B cell (primary cell): ENCODE measurements at regions not wholly inside any gene's neighbourhood (a gene's known extent, or its start where the extent isn't known, plus 50 kb on each side); places are given as distances from the start of the nearest gene placed in this dataset.

Source experiments
- ATAC-seq: fragments of 200-7000 bp; cut with Tn5 transposase; one replicate; pipeline ENCODE4 v1.10.0; 2021; ENCODE audit warnings: low read depth, mild to moderate bottlenecking, moderate number of reproducible peaks, moderate library complexity
- CTCF ChIA-PET: fragments of 350-600 bp; sonication (Branson Sonifier 250); formaldehyde crosslinking; loops from one replicate; lab custom pipeline; 2021; ENCODE audit warnings: antibody characterized with exemption, inconsistent platforms; lab: Charles Lee
- POLR2A ChIA-PET: fragments of 350-600 bp; sonication (Branson Sonifier 250); formaldehyde crosslinking; loops from one replicate; lab custom pipeline; 2021; ENCODE audit warnings: antibody characterized with exemption; lab: Charles Lee
- DNase-seq: peaks from one replicate; pipeline ENCODE4 v3.0.0; 2013
- H2AFZ ChIP-seq: 2 replicates; pipeline ENCODE4 v1.6.1; 2012; ENCODE audit warnings: mild to moderate bottlenecking, low read depth, low read length; ENCODE audit not compliant: insufficient read depth, poor library complexity, severe bottlenecking
- H3K27ac ChIP-seq, 2 donors: 1 replicate in 1 of 2; 2 replicates in 1 of 2; pipeline ENCODE4 v1.5.1; 2012 to 2013; ENCODE audit warnings: low read length in 2 of 2, mild to moderate bottlenecking in 2 of 2, moderate library complexity in 1 of 2
- H3K27me3 ChIP-seq, 4 experiments: fragments of 200-600 bp in 1 of 4; sonication (generic) in 1 of 4; replicated peaks in 1 of 4; 1 replicate in 2 of 4; 2 replicates in 2 of 4; pipeline versions ENCODE4 v1.6.1 to v1.7.0; 2013 to 2016; ENCODE audit warnings: low read length in 3 of 4, mild to moderate bottlenecking in 2 of 4, mixed read lengths in 1 of 4, moderate library complexity in 1 of 4; ENCODE audit not compliant: insufficient read depth in 4 of 4, control insufficient read depth in 3 of 4; ENCODE audit errors: control extremely low read depth in 1 of 4
- H3K36me3 ChIP-seq, 2 experiments: replicated peaks in 1 of 2; 1 replicate in 1 of 2; 2 replicates in 1 of 2; pipeline versions ENCODE4 v1.6.1 to v1.7.1; 2013; ENCODE audit warnings: low read length in 1 of 2; ENCODE audit not compliant: insufficient read depth in 2 of 2, control insufficient read depth in 1 of 2; ENCODE audit errors: control extremely low read depth in 1 of 2, extremely low read depth in 1 of 2
- H3K4me1 ChIP-seq, 2 donors: fragments of 200-600 bp in 1 of 2; sonication (generic) in 1 of 2; 1 replicate in 1 of 2; 2 replicates in 1 of 2; pipeline versions ENCODE4 v1.5.1 to v1.6.1; 2013 to 2017; ENCODE audit warnings: low read length in 2 of 2; ENCODE audit not compliant: control insufficient read depth in 2 of 2, insufficient read depth in 2 of 2
- H3K4me2 ChIP-seq: replicated peaks from 2 replicates; pipeline ENCODE3; 2012; ENCODE audit warnings: mild to moderate bottlenecking, low read depth, low read length; ENCODE audit not compliant: poor library complexity, severe bottlenecking
- H3K4me3 ChIP-seq, 5 experiments: fragments of 200-600 bp in 1 of 5; sonication (generic) in 1 of 5; 1 replicate in 3 of 5; 2 replicates in 2 of 5; pipeline versions ENCODE4 v1.5.1 to v1.7.0; 2011 to 2016; ENCODE audit warnings: low read length in 4 of 5, mild to moderate bottlenecking in 4 of 5, low read depth in 2 of 5, control low read depth in 1 of 5, moderate library complexity in 1 of 5; ENCODE audit not compliant: insufficient read depth in 1 of 5; ENCODE audit errors: control extremely low read depth in 1 of 5, extremely low read depth in 1 of 5
- H3K79me2 ChIP-seq: fragments of 200-600 bp; sonication (generic); one replicate; pipeline ENCODE4 v1.6.0; 2016; ENCODE audit warnings: low read length; ENCODE audit not compliant: control insufficient read depth, insufficient read depth
- H3K9ac ChIP-seq: fragments of 200-600 bp; sonication (generic); 2 replicates; pipeline ENCODE4 v1.6.1; 2017; ENCODE audit warnings: mild to moderate bottlenecking, low read length, moderate library complexity
- H3K9me3 ChIP-seq, 3 donors: one replicate each; pipeline versions ENCODE4 v1.6.1 to v1.7.1; 2013; ENCODE audit warnings: low read length in 2 of 3; ENCODE audit not compliant: control insufficient read depth in 2 of 3, insufficient read depth in 1 of 3; ENCODE audit errors: control extremely low read depth in 1 of 3
- H4K20me1 ChIP-seq: 2 replicates; pipeline ENCODE4 v1.6.0; 2012; ENCODE audit warnings: mild to moderate bottlenecking, low read length; ENCODE audit not compliant: insufficient read depth, control insufficient read depth, poor library complexity, severe bottlenecking
- H3K27ac Mint-ChIP-seq: one replicate; pipeline ENCODE4 v1.8.0; 2021; ENCODE audit warnings: mixed read lengths
- H3K27me3 Mint-ChIP-seq: one replicate; pipeline ENCODE4 v1.8.0; 2021; ENCODE audit warnings: mixed read lengths
- H3K4me1 Mint-ChIP-seq: one replicate; pipeline ENCODE4 v1.8.0; 2021; ENCODE audit warnings: mixed read lengths
- H3K4me3 Mint-ChIP-seq: one replicate; pipeline ENCODE4 v1.8.0; 2021; ENCODE audit warnings: mixed read lengths
- H3K9me3 Mint-ChIP-seq: one replicate; pipeline ENCODE4 v1.8.0; 2022; ENCODE audit warnings: mixed read lengths; ENCODE audit not compliant: insufficient read depth
- EZH2 ChIP-seq: IDR thresholded peaks from 2 replicates; pipeline ENCODE4 v1.6.1; 2012; ENCODE audit warnings: borderline replicate concordance, low read depth, mild to moderate bottlenecking, moderate library complexity, low read length; ENCODE audit not compliant: insufficient read depth, poor library complexity, severe bottlenecking
- WGBS: methylation state at CpG from one replicate; pipeline ENCODE4 v1.1.5; 2013; ENCODE audit warnings: missing lambda C conversion rate; ENCODE audit not compliant: insufficient coverage; 5-methylcytosine and 5-hydroxymethylcytosine counted together
- intact Hi-C: fragments of 100-400 bp; cut with micrococcal nuclease; formaldehyde crosslinking; loops from one replicate; pipeline ENCODE4 v1.10.0; 2022
- TF ChIP-seq, protein P1 (sequence below): fragments of 200-600 bp; IDR thresholded peaks from one replicate; pipeline ENCODE4 v1.8.0; 2022; ENCODE audit warnings: antibody characterized with exemption, mild to moderate bottlenecking

GRCh38 chr5:19048726-19049125 lies 939.3 kb downstream of the CDH18 start:
- no peak overlapping the region for H3K4me3 ChIP-seq
- Mint-ChIP-seq H3K27me3 (no peaks in the 10 kb centered on the region), H3K4me1 (no peaks in the 10 kb centered on the region), H3K27ac (no peak overlapping the region), H3K4me3 (no peak overlapping the region), H3K9me3 (peaks cover 6% of the 10 kb centered on the region)
- ChIA-PET POLR2A (no interaction called here), CTCF (no interaction called here)
- DNase-seq (no peak), ATAC-seq (no peak)
- WGBS: no CpG with 5 or more reads among the region's 3 CpGs
- H3K27ac ChIP-seq: no peak overlapping the region
- no peaks in the 10 kb centered on the region for H4K20me1 ChIP-seq
- no peak overlapping the region for H3K9ac ChIP-seq
- intact Hi-C loops: no loop called here
- peaks cover 0 to 9% (median 2%) of the 10 kb centered on the region in 3 donors for H3K9me3 ChIP-seq
- H3K4me1 ChIP-seq: no peaks in the 10 kb centered on the region
- H2AFZ ChIP-seq: no peak overlapping the region
- no peaks in the 10 kb centered on the region for H3K36me3 ChIP-seq
- H3K79me2 ChIP-seq: no peaks in the 10 kb centered on the region
- no peak for TF ChIP-seq EZH2
- TF ChIP-seq, protein P1, sequence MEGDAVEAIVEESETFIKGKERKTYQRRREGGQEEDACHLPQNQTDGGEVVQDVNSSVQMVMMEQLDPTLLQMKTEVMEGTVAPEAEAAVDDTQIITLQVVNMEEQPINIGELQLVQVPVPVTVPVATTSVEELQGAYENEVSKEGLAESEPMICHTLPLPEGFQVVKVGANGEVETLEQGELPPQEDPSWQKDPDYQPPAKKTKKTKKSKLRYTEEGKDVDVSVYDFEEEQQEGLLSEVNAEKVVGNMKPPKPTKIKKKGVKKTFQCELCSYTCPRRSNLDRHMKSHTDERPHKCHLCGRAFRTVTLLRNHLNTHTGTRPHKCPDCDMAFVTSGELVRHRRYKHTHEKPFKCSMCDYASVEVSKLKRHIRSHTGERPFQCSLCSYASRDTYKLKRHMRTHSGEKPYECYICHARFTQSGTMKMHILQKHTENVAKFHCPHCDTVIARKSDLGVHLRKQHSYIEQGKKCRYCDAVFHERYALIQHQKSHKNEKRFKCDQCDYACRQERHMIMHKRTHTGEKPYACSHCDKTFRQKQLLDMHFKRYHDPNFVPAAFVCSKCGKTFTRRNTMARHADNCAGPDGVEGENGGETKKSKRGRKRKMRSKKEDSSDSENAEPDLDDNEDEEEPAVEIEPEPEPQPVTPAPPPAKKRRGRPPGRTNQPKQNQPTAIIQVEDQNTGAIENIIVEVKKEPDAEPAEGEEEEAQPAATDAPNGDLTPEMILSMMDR: no peak
- H3K4me2 ChIP-seq: no peak overlapping the region
- H3K27me3 ChIP-seq: no peaks in the 10 kb centered on the region

GRCh38 chr5:19058216-19058615 lies 929.8 kb downstream of the CDH18 start:
- CTCF ChIA-PET: no interaction called here
- Histone ChIP-seq H3K27ac (no peak overlapping the region), H3K79me2 (no peaks in the 10 kb centered on the region), H3K9ac (no peak overlapping the region), H3K36me3 (no peaks in the 10 kb centered on the region), H4K20me1 (no peaks in the 10 kb centered on the region), H3K4me1 (no peaks in the 10 kb centered on the region), H3K27me3 (no peaks in the 10 kb centered on the region), H3K4me3 (no peak overlapping the region), H3K9me3 (no peaks in the 10 kb centered on the region), H3K4me2 (no peak overlapping the region), H2AFZ (no peak overlapping the region)
- Mint-ChIP-seq H3K27ac (no peak overlapping the region), H3K9me3 (no peaks in the 10 kb centered on the region), H3K4me1 (no peaks in the 10 kb centered on the region), H3K4me3 (no peak overlapping the region), H3K27me3 (no peaks in the 10 kb centered on the region)
- POLR2A ChIA-PET: no interaction called here
- no peak for ATAC-seq
- TF ChIP-seq EZH2: no peak
- TF ChIP-seq, protein P1: no peak
- WGBS: no CpG with 5 or more reads among the region's 2 CpGs
- DNase-seq: no peak
- intact Hi-C loops: no loop called here
